ENCODE measurements at regions not wholly inside any gene's neighbourhood (a gene's known extent, or its start where the extent isn't known, plus 50 kb on each side); places are given as distances from the start of the nearest gene placed in this dataset.
A peak's percentile ranks its signal among the peaks of the same experiment; 100 is the strongest.
"Not testable (repeated sequence)": the region's sequence is repeated elsewhere in the genome, so short reads cannot be mapped to it uniquely, and the experiment has no call there.

DNA sequence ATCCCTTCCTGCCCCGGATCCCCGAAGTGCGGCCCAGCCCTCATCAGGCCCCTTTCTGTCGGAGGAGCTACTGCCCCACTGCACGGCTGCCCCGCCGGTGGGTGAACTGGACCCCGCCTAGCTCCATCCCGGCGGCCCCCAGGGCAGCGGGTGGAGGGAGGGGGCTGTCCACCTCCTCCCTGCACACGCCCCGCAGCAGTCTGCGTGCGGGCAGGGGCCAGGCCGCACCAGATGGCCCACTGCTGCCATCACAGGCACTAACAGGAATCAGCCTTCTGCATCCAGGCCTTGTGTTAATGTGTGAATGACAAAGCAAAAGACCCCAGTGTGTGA is 54.9 kb upstream of the UNC93A start:
- H3K9me3 ChIP-seq (ENCODE audit: control insufficient read depth, low read length) = no peaks in the 10 kb centered on the region
- H3K4me3 ChIP-seq (ENCODE audit: low read depth, low read length) = no peak overlapping the region
- no peak overlapping the region for H3K4me2 ChIP-seq (ENCODE audit: low read length)
- H3K4me1 ChIP-seq = peaks cover 3% of the 10 kb centered on the region
- no peak overlapping the region for H2AFZ ChIP-seq
- no peak overlapping the region for H3K9ac ChIP-seq
- H3K27ac ChIP-seq = no peak overlapping the region
- TF ChIP-seq, protein P1, sequence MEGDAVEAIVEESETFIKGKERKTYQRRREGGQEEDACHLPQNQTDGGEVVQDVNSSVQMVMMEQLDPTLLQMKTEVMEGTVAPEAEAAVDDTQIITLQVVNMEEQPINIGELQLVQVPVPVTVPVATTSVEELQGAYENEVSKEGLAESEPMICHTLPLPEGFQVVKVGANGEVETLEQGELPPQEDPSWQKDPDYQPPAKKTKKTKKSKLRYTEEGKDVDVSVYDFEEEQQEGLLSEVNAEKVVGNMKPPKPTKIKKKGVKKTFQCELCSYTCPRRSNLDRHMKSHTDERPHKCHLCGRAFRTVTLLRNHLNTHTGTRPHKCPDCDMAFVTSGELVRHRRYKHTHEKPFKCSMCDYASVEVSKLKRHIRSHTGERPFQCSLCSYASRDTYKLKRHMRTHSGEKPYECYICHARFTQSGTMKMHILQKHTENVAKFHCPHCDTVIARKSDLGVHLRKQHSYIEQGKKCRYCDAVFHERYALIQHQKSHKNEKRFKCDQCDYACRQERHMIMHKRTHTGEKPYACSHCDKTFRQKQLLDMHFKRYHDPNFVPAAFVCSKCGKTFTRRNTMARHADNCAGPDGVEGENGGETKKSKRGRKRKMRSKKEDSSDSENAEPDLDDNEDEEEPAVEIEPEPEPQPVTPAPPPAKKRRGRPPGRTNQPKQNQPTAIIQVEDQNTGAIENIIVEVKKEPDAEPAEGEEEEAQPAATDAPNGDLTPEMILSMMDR (IDR thresholded peaks at IDR 0.05) = no peak
- no peaks in the 10 kb centered on the region for H3K79me2 ChIP-seq
- no peaks in the 10 kb centered on the region for H3K27me3 ChIP-seq (ENCODE audit: control insufficient read depth, insufficient read depth, low read length)
- H3K36me3 ChIP-seq (ENCODE audit: control insufficient read depth, insufficient read depth, low read length) = no peaks in the 10 kb centered on the region

DNA sequence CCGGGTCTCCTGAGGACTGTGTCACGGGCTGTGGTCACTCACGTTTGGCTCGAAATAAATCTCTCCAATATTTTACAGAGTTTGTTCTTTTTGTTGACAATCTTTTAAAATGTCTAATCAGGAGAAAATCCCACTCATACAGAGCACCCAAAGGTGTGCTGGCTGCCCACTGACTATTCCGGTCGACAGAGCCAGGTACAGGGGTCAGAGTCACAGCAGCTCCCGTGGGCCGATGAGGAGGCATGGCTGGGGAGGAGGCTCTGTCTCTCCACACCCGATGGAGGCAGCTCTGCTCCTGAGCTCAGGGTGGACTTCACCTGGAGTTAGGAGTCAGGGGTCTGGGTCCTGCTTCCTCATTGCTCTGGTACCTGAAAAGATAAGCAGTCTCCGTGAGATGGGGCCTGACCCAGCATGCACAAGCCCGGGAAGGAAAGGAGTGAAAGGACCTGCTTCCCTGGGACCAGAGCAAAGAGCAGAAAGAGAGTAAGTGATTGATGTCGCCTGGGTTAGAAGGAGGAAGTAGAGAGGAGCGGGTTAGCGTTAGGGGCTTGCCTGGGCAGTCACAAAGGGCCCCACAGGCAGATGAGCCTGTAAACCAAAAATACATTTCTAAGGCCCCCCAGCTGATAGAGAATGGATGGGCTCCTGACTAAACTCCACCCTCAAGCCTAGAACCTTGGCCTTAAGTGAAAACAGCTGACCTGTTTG is 53.5 kb upstream of the UNC93A start:
- H3K36me3 ChIP-seq (ENCODE audit: control insufficient read depth, insufficient read depth, low read length) = no peaks in the 10 kb centered on the region
- H3K27ac ChIP-seq = no peak overlapping the region
- no peaks in the 10 kb centered on the region for H3K79me2 ChIP-seq
- H2AFZ ChIP-seq = peak overlapping the region; percentile 45
- no peak overlapping the region for H3K4me2 ChIP-seq (ENCODE audit: low read length)
- H3K4me1 ChIP-seq = peaks cover 3% of the 10 kb centered on the region
- no peaks in the 10 kb centered on the region for H3K9me3 ChIP-seq (ENCODE audit: control insufficient read depth, low read length)
- H3K9ac ChIP-seq = no peak overlapping the region
- TF ChIP-seq, protein P1 (IDR thresholded peaks at IDR 0.05) = no peak
- no peak overlapping the region for H3K4me3 ChIP-seq (ENCODE audit: low read depth, low read length)
- H3K27me3 ChIP-seq (ENCODE audit: control insufficient read depth, insufficient read depth, low read length) = no peaks in the 10 kb centered on the region

DNA sequence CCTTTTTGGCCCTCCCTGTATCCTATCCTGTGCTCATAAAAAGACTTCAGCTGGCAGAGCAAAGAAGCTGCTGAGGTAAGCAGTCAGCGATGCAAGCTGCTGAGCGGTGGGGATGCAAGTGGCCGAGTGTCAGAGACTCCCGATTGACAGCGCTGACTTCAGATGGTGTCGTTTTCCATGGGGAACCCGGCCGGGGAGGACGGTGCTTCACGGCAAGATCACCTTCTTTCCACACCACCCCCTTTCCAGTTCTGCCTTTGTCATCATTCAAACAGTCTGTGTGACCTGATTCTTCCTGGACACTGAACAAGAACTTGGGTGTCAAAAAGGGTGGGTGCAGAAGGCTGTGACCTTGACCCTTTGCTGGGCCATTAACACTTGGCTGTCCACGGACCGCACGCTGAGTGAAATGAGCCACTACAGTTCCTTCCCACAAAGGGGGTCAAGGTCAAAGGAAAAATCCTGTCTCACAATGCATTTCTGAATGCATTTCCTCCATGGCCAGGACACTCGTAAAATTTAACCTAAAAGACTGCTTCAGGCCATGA is 52.9 kb upstream of the UNC93A start:
- H3K36me3 ChIP-seq (ENCODE audit: control insufficient read depth, insufficient read depth, low read length) = no peaks in the 10 kb centered on the region
- H3K27me3 ChIP-seq (ENCODE audit: control insufficient read depth, insufficient read depth, low read length) = no peaks in the 10 kb centered on the region
- H3K9me3 ChIP-seq (ENCODE audit: control insufficient read depth, low read length) = no peaks in the 10 kb centered on the region
- H3K4me3 ChIP-seq (ENCODE audit: low read depth, low read length) = no peak overlapping the region
- no peak overlapping the region for H3K9ac ChIP-seq
- peaks cover 3% of the 10 kb centered on the region for H3K4me1 ChIP-seq
- H3K27ac ChIP-seq = no peak overlapping the region
- peak overlapping the region; percentile 45 for H2AFZ ChIP-seq
- H3K79me2 ChIP-seq = no peaks in the 10 kb centered on the region
- H3K4me2 ChIP-seq (ENCODE audit: low read length) = no peak overlapping the region
- TF ChIP-seq, protein P1 (IDR thresholded peaks at IDR 0.05) = no peak

DNA sequence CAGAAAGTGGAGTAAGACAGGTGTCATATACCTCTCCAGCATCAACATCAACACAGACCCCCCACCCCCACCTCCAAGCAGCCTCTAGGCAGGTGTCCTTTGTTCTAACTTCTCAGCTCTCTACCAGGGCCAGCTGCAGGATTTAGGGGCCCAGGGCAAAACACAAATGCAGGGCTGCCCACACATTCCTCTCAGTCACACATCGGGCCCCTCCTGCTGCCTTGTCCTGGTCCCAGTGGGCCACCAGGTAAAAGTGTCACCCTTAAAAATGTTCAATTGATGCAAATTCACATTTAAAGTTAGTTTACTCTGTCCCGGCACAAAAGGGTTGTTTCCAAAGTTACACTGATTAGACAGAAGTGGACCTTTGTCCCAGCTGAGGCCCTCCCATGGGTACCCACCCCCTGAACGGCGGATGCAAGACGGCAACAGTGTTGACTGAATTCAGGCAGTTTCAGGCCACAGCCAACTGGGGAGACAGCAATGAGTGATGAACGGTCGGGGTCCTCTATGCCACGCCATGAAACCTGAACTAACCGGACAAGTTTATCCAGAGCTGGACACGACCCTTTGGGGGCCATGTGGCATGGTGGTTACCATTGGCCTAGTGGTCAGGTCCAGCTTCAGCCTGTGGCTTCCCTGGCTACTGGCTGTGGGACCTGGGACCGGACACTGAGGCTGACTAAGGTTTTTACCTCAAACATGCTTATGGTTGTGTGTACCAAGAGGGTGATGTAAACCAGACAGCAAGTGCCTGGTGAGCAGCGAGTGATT is 52.2 kb upstream of the UNC93A start:
- Histone ChIP-seq H3K27ac (no peak overlapping the region), H3K4me3 (ENCODE audit: low read depth, low read length) (no peak overlapping the region), H3K36me3 (ENCODE audit: control insufficient read depth, insufficient read depth, low read length) (no peaks in the 10 kb centered on the region), H3K79me2 (no peaks in the 10 kb centered on the region), H3K4me2 (ENCODE audit: low read length) (no peak overlapping the region), H3K27me3 (ENCODE audit: control insufficient read depth, insufficient read depth, low read length) (no peaks in the 10 kb centered on the region), H2AFZ (no peak overlapping the region), H3K9ac (no peak overlapping the region), H3K4me1 (peaks cover 3% of the 10 kb centered on the region), H3K9me3 (ENCODE audit: control insufficient read depth, low read length) (no peaks in the 10 kb centered on the region)
- TF ChIP-seq, protein P1 (IDR thresholded peaks at IDR 0.05) = no peak

DNA sequence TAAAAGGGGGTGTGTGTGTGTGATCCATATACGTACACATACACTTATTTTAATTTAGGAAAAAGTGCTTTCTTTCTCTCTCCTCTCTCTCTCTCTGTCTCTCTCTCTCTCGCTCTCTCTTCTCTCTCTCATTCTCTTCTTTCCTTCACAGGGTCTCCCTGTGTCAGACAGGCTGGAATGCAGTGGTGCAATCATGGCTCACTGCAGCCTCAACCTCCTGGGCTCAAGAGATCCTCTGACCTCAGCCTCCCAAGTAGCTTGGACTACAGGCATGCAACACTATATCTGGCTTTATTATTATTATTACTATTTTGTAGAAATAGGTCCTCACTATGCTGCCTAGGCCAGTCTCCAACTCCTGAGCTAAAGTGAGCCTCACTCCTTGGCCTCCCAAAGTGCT is 51.6 kb upstream of the UNC93A start:
- not testable (repeated sequence) for H3K4me3 ChIP-seq (ENCODE audit: low read depth, low read length); H3K4me1 ChIP-seq; H3K36me3 ChIP-seq (ENCODE audit: control insufficient read depth, insufficient read depth, low read length); H3K4me2 ChIP-seq (ENCODE audit: low read length); H3K9me3 ChIP-seq (ENCODE audit: control insufficient read depth, low read length); H3K27me3 ChIP-seq (ENCODE audit: control insufficient read depth, insufficient read depth, low read length); H3K27ac ChIP-seq; H3K9ac ChIP-seq; H3K79me2 ChIP-seq; H2AFZ ChIP-seq

Data from parathyroid adenoma (tissue), 2 donors.